OCI-LY1 (cell line): ENCODE measurements at regions not wholly inside any gene's neighbourhood (a gene's known extent, or its start where the extent isn't known, plus 50 kb on each side); places are given as distances from the start of the nearest gene placed in this dataset.
A peak's percentile ranks its signal among the peaks of the same experiment; 100 is the strongest.
"Not testable (repeated sequence)": the region's sequence is repeated elsewhere in the genome, so short reads cannot be mapped to it uniquely, and the experiment has no call there.

ENCODE experiments used
- H2AFZ ChIP-seq: fragments of 200-600 bp; sonication (generic), shearing (Covaris generic); 2 replicates; pipeline ENCODE4 v1.6.0; 2014; ENCODE audit warnings: antibody characterized with exemption, mild to moderate bottlenecking, low read length
- H3F3A ChIP-seq: fragments of 200-600 bp; sonication (generic), shearing (Covaris generic); 2 replicates; pipeline ENCODE4 v1.6.0; 2014; ENCODE audit warnings: mild to moderate bottlenecking, antibody characterized with exemption, low read length, moderate library complexity; ENCODE audit not compliant: insufficient read depth
- H3K27ac ChIP-seq: fragments of 200-600 bp; sonication (generic); 2 replicates; pipeline ENCODE4 v1.5.1; 2014; ENCODE audit warnings: low read length, mixed run types, mild to moderate bottlenecking, low read depth; ENCODE audit not compliant: poor library complexity, severe bottlenecking
- H3K27me3 ChIP-seq: fragments of 200-600 bp; sonication (generic); 2 replicates; pipeline ENCODE4 v1.6.0; 2014; ENCODE audit warnings: antibody characterized with exemption, mild to moderate bottlenecking, low read length, moderate library complexity; ENCODE audit not compliant: insufficient read depth
- H3K36me3 ChIP-seq: fragments of 200-600 bp; sonication (generic); 2 replicates; pipeline ENCODE4 v1.6.1; 2014; ENCODE audit warnings: mild to moderate bottlenecking, antibody characterized with exemption, low read length, moderate library complexity, mixed read lengths; ENCODE audit not compliant: insufficient read depth
- H3K4me1 ChIP-seq: fragments of 200-600 bp; sonication (generic); 2 replicates; pipeline ENCODE4 v1.5.1; 2014; ENCODE audit warnings: mild to moderate bottlenecking, low read length, moderate library complexity; ENCODE audit not compliant: insufficient read depth, severe bottlenecking
- H3K4me2 ChIP-seq: fragments of 200-600 bp; sonication (generic), shearing (Covaris generic); 2 replicates; pipeline ENCODE4 v1.6.1; 2014; ENCODE audit warnings: low read length
- H3K4me3 ChIP-seq: fragments of 200-600 bp; sonication (generic); 2 replicates; pipeline ENCODE4 v1.5.1; 2014; ENCODE audit warnings: low read length, low read depth, mild to moderate bottlenecking, mixed read lengths; ENCODE audit not compliant: poor library complexity, severe bottlenecking
- H3K79me2 ChIP-seq: fragments of 200-600 bp; shearing (Covaris generic); 2 replicates; pipeline ENCODE4 v1.6.1; 2016; ENCODE audit warnings: mixed run types, low read length, mixed read lengths; ENCODE audit not compliant: insufficient read depth
- H3K9ac ChIP-seq: fragments of 200-600 bp; sonication (generic), shearing (Covaris generic); 2 replicates; pipeline ENCODE4 v1.6.1; 2014; ENCODE audit warnings: mild to moderate bottlenecking, low read length, mixed read lengths
- H3K9me2 ChIP-seq: fragments of 200-600 bp; sonication (generic), shearing (Covaris generic); 2 replicates; pipeline ENCODE4 v1.6.1; 2014; ENCODE audit warnings: low read depth, mild to moderate bottlenecking, low read length, mixed read lengths
- H3K9me3 ChIP-seq: fragments of 200-600 bp; shearing (Covaris generic); 2 replicates; pipeline ENCODE4 v1.6.1; 2014; ENCODE audit warnings: low read length, mixed read lengths
- H4K20me1 ChIP-seq: fragments of 200-600 bp; sonication (generic), shearing (Covaris generic); 2 replicates; pipeline ENCODE4 v1.6.0; 2016; ENCODE audit warnings: mild to moderate bottlenecking, low read length; ENCODE audit not compliant: insufficient read depth
- CTCF ChIP-seq: fragments of 200-600 bp; sonication (generic), shearing (Covaris generic); IDR thresholded peaks from 2 replicates; pipeline ENCODE4 v1.5.1; 2017; ENCODE audit warnings: mild to moderate bottlenecking, antibody characterized with exemption, low read length, moderate library complexity, mixed read lengths
- EZH2 ChIP-seq: fragments of 200-600 bp; sonication (generic), shearing (Covaris generic); IDR thresholded peaks from 2 replicates; pipeline ENCODE4 v1.8.0; 2017; ENCODE audit warnings: borderline replicate concordance, mixed run types, mild to moderate bottlenecking, antibody characterized with exemption, low read length, moderate library complexity, mixed read lengths

GRCh38 chr2:145374165-145374564 is 854.2 kb upstream of the ZEB2 start:
- Histone ChIP-seq H3K27me3 (no peaks in the 10 kb centered on the region), H3K36me3 (no peaks in the 10 kb centered on the region), H3K9me2 (no peaks in the 10 kb centered on the region), H3K27ac (no peak overlapping the region), H2AFZ (peak overlapping the region; percentile 53; the same call in 1 of the 2 replicates), H3K4me1 (peaks cover 8% of the 10 kb centered on the region), H3K4me3 (no peak overlapping the region), H4K20me1 (no peaks in the 10 kb centered on the region), H3K9me3 (no peaks in the 10 kb centered on the region), H3K79me2 (no peaks in the 10 kb centered on the region), H3F3A (no peaks in the 10 kb centered on the region; the same call in 1 of the 2 replicates), H3K9ac (no peak overlapping the region), H3K4me2 (no peak overlapping the region)
- no peak for TF ChIP-seq EZH2
- TF ChIP-seq CTCF, result no peak

GRCh38 chr2:145367334-145367733 is 847.4 kb upstream of the ZEB2 start:
- not testable (repeated sequence) for H3F3A ChIP-seq, H3K9ac ChIP-seq, H3K79me2 ChIP-seq

GRCh38 chr2:145366341-145366740 is 846.4 kb upstream of the ZEB2 start:
- H3K4me2 ChIP-seq, result no peak overlapping the region
- no peak for TF ChIP-seq EZH2
- TF ChIP-seq CTCF, result no peak
- H3K36me3 ChIP-seq, result no peaks in the 10 kb centered on the region
- no peak overlapping the region for H2AFZ ChIP-seq
- H3K4me1 ChIP-seq, result peaks cover 8% of the 10 kb centered on the region
- H3K4me3 ChIP-seq, result no peak overlapping the region
- H3F3A ChIP-seq, result no peaks in the 10 kb centered on the region; the same call in 1 of the 2 replicates
- H3K27me3 ChIP-seq, result no peaks in the 10 kb centered on the region
- no peaks in the 10 kb centered on the region for H3K9me3 ChIP-seq
- H3K79me2 ChIP-seq, result no peaks in the 10 kb centered on the region
- H4K20me1 ChIP-seq, result no peaks in the 10 kb centered on the region
- H3K27ac ChIP-seq, result no peak overlapping the region
- no peaks in the 10 kb centered on the region for H3K9me2 ChIP-seq
- no peak overlapping the region for H3K9ac ChIP-seq

More at GRCh38 chr2:145367334-145367733, 847.4 kb upstream of the ZEB2 start:
- H3K27ac ChIP-seq, H3K4me2 ChIP-seq, H3K9me2 ChIP-seq, H3K27me3 ChIP-seq, H4K20me1 ChIP-seq, H3K4me1 ChIP-seq, H3K9me3 ChIP-seq, H3K36me3 ChIP-seq, H3K4me3 ChIP-seq, H2AFZ ChIP-seq: not testable (repeated sequence)

- no peaks in the 10 kb centered on the region for H3K79me2 ChIP-seq
- H3K4me2 ChIP-seq, result no peak overlapping the region
- TF ChIP-seq EZH2 (no peak), CTCF (no peak)
- H3K9me2 ChIP-seq, result no peaks in the 10 kb centered on the region
- no peak overlapping the region for H3K27ac ChIP-seq
- no peak overlapping the region for H3K9ac ChIP-seq
- no peaks in the 10 kb centered on the region for H3K4me1 ChIP-seq
- H3K36me3 ChIP-seq, result no peaks in the 10 kb centered on the region
- no peaks in the 10 kb centered on the region for H3F3A ChIP-seq
- H3K9me3 ChIP-seq, result no peaks in the 10 kb centered on the region
- H3K27me3 ChIP-seq, result no peaks in the 10 kb centered on the region
- no peak overlapping the region for H2AFZ ChIP-seq
- H4K20me1 ChIP-seq, result no peaks in the 10 kb centered on the region
- H3K4me3 ChIP-seq, result no peak overlapping the region
These were observed 840.3 kb upstream of the ZEB2 start for GRCh38 chr2:145360129-145360790.
